ENCODE measurements at regions not wholly inside any gene's neighbourhood (a gene's known extent, or its start where the extent isn't known, plus 50 kb on each side); places are given as distances from the start of the nearest gene placed in this dataset.

DNA sequence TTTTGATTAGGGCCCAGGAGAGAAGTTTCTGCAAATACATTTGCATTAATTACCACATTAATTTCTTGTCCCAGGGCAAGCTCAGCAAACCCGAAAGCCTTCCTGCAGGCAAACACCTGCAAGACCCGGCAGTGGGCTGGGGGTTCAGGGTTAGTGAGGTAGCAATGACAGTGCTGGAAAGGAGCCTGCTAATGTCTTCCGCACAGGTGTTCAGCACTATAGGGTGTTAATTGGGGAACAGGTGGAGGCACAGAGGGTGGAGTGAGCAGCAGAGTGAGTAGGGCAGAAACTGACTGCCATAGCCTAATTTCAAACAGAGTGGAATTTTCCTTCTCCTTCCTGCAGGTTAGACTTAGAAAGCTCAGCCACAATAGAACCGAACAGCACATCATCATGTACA is 50.9 kb upstream of the UBASH3B start:
- H3K4me1 ChIP-seq = no peaks in the 10 kb centered on the region
- no peak overlapping the region for H3K4me3 ChIP-seq (ENCODE audit: low read depth, low read length)
- TF ChIP-seq, protein P1, sequence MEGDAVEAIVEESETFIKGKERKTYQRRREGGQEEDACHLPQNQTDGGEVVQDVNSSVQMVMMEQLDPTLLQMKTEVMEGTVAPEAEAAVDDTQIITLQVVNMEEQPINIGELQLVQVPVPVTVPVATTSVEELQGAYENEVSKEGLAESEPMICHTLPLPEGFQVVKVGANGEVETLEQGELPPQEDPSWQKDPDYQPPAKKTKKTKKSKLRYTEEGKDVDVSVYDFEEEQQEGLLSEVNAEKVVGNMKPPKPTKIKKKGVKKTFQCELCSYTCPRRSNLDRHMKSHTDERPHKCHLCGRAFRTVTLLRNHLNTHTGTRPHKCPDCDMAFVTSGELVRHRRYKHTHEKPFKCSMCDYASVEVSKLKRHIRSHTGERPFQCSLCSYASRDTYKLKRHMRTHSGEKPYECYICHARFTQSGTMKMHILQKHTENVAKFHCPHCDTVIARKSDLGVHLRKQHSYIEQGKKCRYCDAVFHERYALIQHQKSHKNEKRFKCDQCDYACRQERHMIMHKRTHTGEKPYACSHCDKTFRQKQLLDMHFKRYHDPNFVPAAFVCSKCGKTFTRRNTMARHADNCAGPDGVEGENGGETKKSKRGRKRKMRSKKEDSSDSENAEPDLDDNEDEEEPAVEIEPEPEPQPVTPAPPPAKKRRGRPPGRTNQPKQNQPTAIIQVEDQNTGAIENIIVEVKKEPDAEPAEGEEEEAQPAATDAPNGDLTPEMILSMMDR (IDR thresholded peaks at IDR 0.05; ENCODE audit: low read depth, low read length) = no peak
- H3K36me3 ChIP-seq = no peaks in the 10 kb centered on the region
- no peak for DNase-seq
- H3K27me3 ChIP-seq = no peaks in the 10 kb centered on the region
- no peaks in the 10 kb centered on the region for H3K9me3 ChIP-seq

DNA sequence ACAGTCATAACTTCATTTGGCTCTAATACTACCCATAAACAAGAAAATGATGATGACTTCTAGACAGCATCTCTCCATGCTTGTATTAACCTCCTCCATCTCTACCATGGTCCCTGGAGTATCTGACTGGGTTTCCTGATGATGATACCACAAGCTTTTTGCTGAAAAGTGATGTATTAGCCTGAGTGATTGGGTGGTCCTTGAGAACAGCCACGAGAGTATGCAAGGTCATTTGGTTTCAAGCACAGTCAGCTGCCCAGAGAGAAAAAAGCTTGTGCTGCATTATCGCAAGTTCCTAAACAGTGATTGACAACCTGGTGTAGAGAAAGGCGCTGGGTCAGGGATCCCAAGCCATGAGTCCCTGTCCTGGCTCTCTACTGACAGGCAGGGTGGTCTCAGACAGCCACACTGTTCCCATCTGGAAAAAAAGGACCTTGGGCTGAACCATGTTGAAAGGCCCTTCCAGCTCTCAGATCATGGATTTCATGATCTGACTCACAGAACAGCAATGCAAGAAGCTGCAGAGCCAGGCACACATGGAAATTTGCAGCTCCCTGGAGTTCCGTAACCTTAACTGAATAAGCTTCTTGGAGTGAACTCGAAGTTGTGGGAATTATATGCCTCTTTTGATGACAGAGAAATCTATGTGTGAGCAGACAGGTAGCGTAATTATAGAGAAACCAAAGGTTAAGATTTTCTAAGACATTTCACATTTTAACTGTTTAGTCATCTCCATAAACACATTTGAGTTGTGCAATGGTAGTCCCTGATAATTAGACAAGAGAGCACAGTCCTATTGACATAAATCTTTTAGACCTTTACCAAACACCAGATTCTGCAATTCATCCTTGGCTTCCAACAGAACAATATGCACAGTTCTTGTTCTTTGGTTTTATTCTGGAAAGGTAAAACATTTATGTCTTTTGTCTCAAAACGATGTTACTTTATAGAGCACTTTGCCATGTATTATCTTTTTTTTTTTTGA is 54.1 kb upstream of the UBASH3B start:
- Histone ChIP-seq H3K27me3 (no peaks in the 10 kb centered on the region), H3K4me1 (no peaks in the 10 kb centered on the region), H3K36me3 (no peaks in the 10 kb centered on the region), H3K9me3 (no peaks in the 10 kb centered on the region), H3K4me3 (ENCODE audit: low read depth, low read length) (no peak overlapping the region)
- DNase-seq = no peak
- TF ChIP-seq, protein P1 (IDR thresholded peaks at IDR 0.05; ENCODE audit: low read depth, low read length) = no peak

DNA sequence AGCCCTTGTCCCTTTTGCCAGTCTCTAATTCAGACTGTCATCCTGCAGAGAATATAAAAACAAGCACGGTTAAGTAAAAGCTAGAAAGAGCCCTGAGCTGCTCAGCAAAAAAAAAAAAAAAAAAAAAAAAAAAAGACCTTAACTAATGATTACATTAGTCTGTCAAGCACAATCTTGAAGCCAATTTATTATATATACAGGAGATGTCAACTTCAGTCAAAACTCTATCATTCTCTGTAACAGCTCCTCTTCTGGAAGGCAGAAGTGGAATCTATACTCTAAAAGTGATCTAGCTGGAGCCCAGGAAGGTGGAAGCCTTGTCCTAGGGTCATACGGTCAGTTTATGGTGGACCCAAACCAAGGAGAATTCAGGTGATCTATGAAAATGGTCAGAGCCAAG is 55.2 kb upstream of the UBASH3B start:
- DNase-seq = no peak
- no peaks in the 10 kb centered on the region for H3K9me3 ChIP-seq
- H3K4me3 ChIP-seq (ENCODE audit: low read depth, low read length) = no peak overlapping the region
- H3K27me3 ChIP-seq = no peaks in the 10 kb centered on the region
- H3K36me3 ChIP-seq = no peaks in the 10 kb centered on the region
- TF ChIP-seq, protein P1 (IDR thresholded peaks at IDR 0.05; ENCODE audit: low read depth, low read length) = no peak
- H3K4me1 ChIP-seq = no peaks in the 10 kb centered on the region

DNA sequence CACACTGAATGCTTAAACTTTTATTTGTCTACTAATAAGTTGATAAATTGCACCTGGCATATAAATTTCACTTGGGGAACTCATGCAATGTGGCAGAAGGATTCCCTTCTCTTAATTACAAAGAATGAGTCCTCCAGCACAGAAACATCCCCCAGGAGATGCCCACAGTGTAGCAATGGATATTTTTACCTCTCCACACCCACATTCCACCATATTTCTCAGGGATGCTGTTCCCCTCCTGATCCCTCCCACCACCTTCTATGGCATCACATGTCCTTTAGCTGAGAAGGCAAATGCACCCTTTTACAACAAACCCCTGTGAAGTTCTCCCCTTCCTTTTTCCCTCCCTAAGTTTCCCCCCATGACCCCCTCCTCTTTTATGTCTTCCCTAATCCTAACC is 56.1 kb upstream of the UBASH3B start:
- no peak for DNase-seq
- Histone ChIP-seq H3K4me3 (ENCODE audit: low read depth, low read length) (no peak overlapping the region), H3K9me3 (no peaks in the 10 kb centered on the region), H3K4me1 (no peaks in the 10 kb centered on the region), H3K36me3 (no peaks in the 10 kb centered on the region), H3K27me3 (no peaks in the 10 kb centered on the region)
- TF ChIP-seq, protein P1 (IDR thresholded peaks at IDR 0.05; ENCODE audit: low read depth, low read length) = no peak

DNA sequence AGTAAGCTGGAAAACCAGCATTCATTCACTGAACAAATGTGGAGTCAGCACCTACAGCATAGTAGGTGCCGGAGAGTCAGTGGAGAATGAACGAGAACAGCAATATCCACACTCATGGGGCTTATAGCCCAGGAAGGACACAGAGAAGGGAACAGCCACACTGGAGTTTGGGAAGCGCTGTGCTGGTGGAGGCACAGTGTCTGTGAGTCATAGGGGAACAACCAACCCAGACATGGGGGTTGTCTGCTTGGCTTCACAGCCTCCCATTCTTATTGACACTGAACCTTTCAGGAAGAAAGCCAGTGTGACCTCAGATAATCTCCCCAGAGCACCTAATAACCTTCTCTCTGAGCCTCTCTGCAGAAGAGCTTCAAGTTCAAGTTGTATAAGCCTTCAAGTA is 56.6 kb upstream of the UBASH3B start:
- H3K9me3 ChIP-seq = no peaks in the 10 kb centered on the region
- H3K36me3 ChIP-seq = no peaks in the 10 kb centered on the region
- TF ChIP-seq, protein P1 (IDR thresholded peaks at IDR 0.05; ENCODE audit: low read depth, low read length) = no peak
- no peak overlapping the region for H3K4me3 ChIP-seq (ENCODE audit: low read depth, low read length)
- DNase-seq = no peak
- no peaks in the 10 kb centered on the region for H3K4me1 ChIP-seq
- H3K27me3 ChIP-seq = no peaks in the 10 kb centered on the region

DNA sequence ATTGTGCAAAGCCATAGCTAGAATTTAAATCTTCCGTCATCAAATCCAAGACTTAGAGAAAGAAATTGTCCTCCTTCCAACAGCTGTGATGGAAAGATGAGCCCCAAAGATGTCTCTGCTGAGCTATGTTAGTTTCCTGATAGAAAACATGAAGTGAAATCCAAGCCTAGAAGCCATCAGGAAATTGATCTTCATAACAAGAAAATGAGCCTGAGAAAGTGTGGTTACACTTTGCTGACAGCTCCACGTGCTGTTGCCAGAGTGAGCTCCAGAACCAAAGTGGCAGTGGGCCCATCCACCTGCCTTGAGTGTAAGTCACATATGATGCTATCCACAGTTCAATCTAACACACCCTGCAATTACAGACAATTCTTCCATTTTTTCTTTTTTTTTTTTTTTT is 58.0 kb upstream of the UBASH3B start:
- Histone ChIP-seq H3K27me3 (no peaks in the 10 kb centered on the region; the same call in 1 of the 2 replicates), H3K36me3 (no peaks in the 10 kb centered on the region), H3K9me3 (no peaks in the 10 kb centered on the region; the same call in 1 of the 2 replicates), H3K4me1 (no peaks in the 10 kb centered on the region), H3K4me3 (ENCODE audit: low read depth, low read length) (no peak overlapping the region)
- no peak for DNase-seq
- TF ChIP-seq, protein P1 (IDR thresholded peaks at IDR 0.05; ENCODE audit: low read depth, low read length) = no peak
